ENCODE measurements at regions not wholly inside any gene's neighbourhood (a gene's known extent, or its start where the extent isn't known, plus 50 kb on each side); places are given as distances from the start of the nearest gene placed in this dataset.

DNA sequence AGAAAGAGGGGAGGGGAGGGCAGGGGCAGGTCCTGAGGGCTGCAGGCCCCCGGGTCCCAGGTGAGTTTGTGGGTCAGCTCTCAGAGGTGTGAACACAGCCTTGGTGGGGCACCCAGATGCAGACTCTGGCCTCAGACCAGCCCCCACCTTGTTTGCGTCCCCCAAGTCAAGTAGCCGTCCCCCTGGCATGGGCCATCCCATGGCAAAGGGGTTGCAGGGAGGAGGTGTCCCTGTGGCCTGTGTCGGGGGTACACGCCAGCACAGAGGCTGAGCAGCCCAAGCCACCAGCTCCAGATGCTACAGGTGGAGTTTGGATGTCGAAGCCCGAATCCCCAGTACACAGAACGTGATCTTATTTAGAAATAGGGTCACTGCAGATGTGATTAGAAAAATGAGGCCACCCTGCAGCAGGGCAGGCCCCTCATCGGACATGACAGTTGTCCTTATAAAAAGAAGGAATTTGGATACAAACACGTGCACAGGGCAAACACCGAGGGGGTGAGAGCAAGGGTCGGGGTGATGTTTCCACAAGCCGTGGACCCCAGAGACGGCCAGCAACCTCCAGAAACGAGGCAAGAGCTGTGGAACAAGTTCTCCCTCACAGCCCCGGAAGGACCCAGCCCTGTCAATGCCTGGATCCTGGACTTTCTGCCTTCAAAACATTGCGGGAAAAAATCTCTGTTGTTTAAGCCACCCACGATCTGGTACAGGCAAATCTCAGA lies 141.2 kb upstream of the C14orf180 start (continued):
- TF ChIP-seq, protein P1, sequence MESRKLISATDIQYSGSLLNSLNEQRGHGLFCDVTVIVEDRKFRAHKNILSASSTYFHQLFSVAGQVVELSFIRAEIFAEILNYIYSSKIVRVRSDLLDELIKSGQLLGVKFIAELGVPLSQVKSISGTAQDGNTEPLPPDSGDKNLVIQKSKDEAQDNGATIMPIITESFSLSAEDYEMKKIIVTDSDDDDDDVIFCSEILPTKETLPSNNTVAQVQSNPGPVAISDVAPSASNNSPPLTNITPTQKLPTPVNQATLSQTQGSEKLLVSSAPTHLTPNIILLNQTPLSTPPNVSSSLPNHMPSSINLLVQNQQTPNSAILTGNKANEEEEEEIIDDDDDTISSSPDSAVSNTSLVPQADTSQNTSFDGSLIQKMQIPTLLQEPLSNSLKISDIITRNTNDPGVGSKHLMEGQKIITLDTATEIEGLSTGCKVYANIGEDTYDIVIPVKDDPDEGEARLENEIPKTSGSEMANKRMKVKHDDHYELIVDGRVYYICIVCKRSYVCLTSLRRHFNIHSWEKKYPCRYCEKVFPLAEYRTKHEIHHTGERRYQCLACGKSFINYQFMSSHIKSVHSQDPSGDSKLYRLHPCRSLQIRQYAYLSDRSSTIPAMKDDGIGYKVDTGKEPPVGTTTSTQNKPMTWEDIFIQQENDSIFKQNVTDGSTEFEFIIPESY (IDR thresholded peaks at IDR 0.05): no peak
- TF ChIP-seq, protein P2, sequence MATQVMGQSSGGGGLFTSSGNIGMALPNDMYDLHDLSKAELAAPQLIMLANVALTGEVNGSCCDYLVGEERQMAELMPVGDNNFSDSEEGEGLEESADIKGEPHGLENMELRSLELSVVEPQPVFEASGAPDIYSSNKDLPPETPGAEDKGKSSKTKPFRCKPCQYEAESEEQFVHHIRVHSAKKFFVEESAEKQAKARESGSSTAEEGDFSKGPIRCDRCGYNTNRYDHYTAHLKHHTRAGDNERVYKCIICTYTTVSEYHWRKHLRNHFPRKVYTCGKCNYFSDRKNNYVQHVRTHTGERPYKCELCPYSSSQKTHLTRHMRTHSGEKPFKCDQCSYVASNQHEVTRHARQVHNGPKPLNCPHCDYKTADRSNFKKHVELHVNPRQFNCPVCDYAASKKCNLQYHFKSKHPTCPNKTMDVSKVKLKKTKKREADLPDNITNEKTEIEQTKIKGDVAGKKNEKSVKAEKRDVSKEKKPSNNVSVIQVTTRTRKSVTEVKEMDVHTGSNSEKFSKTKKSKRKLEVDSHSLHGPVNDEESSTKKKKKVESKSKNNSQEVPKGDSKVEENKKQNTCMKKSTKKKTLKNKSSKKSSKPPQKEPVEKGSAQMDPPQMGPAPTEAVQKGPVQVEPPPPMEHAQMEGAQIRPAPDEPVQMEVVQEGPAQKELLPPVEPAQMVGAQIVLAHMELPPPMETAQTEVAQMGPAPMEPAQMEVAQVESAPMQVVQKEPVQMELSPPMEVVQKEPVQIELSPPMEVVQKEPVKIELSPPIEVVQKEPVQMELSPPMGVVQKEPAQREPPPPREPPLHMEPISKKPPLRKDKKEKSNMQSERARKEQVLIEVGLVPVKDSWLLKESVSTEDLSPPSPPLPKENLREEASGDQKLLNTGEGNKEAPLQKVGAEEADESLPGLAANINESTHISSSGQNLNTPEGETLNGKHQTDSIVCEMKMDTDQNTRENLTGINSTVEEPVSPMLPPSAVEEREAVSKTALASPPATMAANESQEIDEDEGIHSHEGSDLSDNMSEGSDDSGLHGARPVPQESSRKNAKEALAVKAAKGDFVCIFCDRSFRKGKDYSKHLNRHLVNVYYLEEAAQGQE (IDR thresholded peaks at IDR 0.05): no peak
- no peak for TF ChIP-seq FOXA1 (IDR thresholded peaks at IDR 0.05)

DNA sequence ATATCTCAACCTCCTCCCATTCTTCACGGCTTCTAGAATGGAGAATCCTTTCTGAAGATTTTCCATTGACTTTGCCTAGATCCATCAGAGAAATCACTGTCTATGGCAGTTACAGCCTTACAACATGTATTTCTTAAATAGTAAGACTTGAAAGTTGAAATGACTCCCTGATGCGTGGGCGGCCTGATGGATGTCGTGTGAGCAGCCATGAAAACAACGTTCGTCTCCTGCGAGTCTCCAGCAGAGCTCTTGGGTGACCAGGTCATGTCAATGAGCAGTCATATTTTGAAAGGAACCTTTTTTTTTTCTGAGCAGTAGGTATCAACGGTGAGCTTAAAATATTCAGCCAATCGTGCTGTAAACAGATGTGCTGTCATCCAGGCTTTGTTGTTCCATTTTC lies 139.9 kb upstream of the C14orf180 start:
- H3K27ac ChIP-seq (ENCODE audit: low read depth in 1 of 2, low read length in 2 of 2): no peak overlapping the region
- DNase-seq (ENCODE audit: low spot score): no peak
- no peaks in the 10 kb centered on the region for H3K36me3 ChIP-seq (ENCODE audit: control insufficient read depth in 4 of 4, insufficient read depth in 3 of 4, low read depth in 1 of 4, low read length in 3 of 4)
- H3K4me3 ChIP-seq (ENCODE audit: low read depth in 1 of 3, low read length in 3 of 3): no peak overlapping the region
- H3K27me3 ChIP-seq (ENCODE audit: control insufficient read depth in 4 of 4, insufficient read depth in 4 of 4, low read length in 3 of 4): no peaks in the 10 kb centered on the region
- 86% methylated on average over 9 of the region's 9 CpGs for WGBS
- TF ChIP-seq GABPA (IDR thresholded peaks at IDR 0.05 in 1 of 2, conservative IDR thresholded peaks at IDR 0.05 in 1 of 2): no peak
- no peak for TF ChIP-seq FOXA1 (IDR thresholded peaks at IDR 0.05)
- TF ChIP-seq, protein P1 (IDR thresholded peaks at IDR 0.05): no peak
- TF ChIP-seq TAF1 (conservative IDR thresholded peaks at IDR 0.05): no peak
- no peak for TF ChIP-seq JUND (IDR thresholded peaks at IDR 0.05)
- no peak for TF ChIP-seq HNF4A (conservative IDR thresholded peaks at IDR 0.05)
- TF ChIP-seq HNF4G (IDR thresholded peaks at IDR 0.05): no peak
- TF ChIP-seq, protein P2 (IDR thresholded peaks at IDR 0.05): no peak
- TF ChIP-seq YY1 (IDR thresholded peaks at IDR 0.05): no peak
- TF ChIP-seq, protein P3, sequence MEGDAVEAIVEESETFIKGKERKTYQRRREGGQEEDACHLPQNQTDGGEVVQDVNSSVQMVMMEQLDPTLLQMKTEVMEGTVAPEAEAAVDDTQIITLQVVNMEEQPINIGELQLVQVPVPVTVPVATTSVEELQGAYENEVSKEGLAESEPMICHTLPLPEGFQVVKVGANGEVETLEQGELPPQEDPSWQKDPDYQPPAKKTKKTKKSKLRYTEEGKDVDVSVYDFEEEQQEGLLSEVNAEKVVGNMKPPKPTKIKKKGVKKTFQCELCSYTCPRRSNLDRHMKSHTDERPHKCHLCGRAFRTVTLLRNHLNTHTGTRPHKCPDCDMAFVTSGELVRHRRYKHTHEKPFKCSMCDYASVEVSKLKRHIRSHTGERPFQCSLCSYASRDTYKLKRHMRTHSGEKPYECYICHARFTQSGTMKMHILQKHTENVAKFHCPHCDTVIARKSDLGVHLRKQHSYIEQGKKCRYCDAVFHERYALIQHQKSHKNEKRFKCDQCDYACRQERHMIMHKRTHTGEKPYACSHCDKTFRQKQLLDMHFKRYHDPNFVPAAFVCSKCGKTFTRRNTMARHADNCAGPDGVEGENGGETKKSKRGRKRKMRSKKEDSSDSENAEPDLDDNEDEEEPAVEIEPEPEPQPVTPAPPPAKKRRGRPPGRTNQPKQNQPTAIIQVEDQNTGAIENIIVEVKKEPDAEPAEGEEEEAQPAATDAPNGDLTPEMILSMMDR (IDR thresholded peaks at IDR 0.05; ENCODE audit: low read depth, low read length, missing input control): no peak
- H3K9me3 ChIP-seq (ENCODE audit: control insufficient read depth in 4 of 4, low read length in 3 of 4): no peaks in the 10 kb centered on the region
- H3K4me1 ChIP-seq (ENCODE audit: control insufficient read depth in 4 of 4, insufficient read depth in 4 of 4, low read length in 3 of 4): no peaks in the 10 kb centered on the region
- no peak overlapping the region for H3K9ac ChIP-seq (ENCODE audit: low read depth in 1 of 2, low read length in 2 of 2)
